NCI-H82 treated with DMSO at 0.1 percent for 48 hours (cell line): ENCODE measurements at regions not wholly inside any gene's neighbourhood (a gene's known extent, or its start where the extent isn't known, plus 50 kb on each side); places are given as distances from the start of the nearest gene placed in this dataset.

Experiments used
- DNase-seq: peaks from one replicate; lab custom pipeline; 2025; ENCODE audit not compliant: unreplicated experiment; lab: John Stamatoyannopoulos, UW

- no peak for DNase-seq
These were observed 140.3 kb upstream of the TCF21 start for GRCh38 chr6:133748628-133749027.

GRCh38 chr6:133749427-133749826, 139.5 kb upstream of the TCF21 start:
- peak; percentile 74 for DNase-seq

DNA sequence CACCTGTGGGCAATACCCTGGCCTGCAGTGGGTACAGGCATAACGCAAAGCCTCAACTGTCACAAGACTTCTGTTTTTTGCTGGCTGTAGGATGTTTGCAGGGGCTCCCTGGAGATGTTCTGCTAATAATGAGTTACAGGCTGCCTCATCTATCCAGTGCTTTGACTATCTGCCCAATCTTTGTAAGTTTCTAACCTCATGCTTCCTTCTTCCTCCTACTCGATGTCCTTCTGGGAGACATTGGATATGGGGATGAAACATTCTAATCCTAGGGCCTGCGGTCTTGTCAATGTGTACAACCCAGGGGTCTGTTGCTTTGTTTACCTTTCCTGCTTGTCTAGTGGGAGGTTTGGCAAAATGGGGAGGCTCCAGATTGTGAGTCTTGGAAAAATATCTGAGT, 136.8 kb upstream of the TCF21 start:
- no peak for DNase-seq

GRCh38 chr6:133753756-133754155, 135.2 kb upstream of the TCF21 start:
- no peak for DNase-seq

DNA sequence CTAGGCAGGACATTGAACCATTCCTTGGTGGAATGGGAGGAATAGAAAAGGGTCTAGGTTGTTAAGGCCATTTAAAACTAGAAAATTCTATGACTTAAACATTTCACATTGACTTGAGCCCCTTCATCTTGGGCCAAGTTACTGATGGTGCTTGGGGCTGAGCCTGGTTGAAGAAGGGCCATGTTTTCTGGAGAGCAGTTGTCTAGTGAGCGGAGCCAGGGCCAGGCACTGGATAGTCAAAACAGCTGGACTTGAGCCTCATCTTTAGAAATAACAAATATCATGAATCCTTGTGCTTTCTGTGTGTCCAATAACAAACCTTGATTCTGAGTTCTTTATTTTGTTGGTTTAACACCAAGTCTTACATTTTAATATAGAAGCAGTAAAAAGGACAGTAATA, 134.6 kb upstream of the TCF21 start:
- no peak for DNase-seq

GRCh38 chr6:133756078-133756695, 132.7 kb upstream of the TCF21 start:
- DNase-seq: no peak

DNA sequence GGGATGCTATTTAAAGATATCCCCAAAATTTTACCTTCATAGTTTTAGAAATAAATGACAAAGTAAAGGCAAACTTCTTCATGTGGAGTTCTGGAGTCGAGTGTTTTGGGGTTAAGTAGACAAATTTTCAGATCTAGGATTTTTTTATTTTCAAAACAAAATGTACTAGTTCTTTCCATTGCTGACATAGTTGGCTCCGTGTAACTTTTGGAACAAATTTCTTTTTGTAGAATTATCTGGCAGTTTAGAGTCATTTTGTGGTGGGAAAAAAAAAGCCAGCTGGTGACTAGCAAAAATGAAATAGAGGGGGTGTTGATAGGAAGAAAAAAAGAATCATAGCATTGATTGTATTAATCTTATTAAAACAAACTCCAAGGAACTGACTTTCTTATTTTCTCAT, 131.6 kb upstream of the TCF21 start:
- DNase-seq: no peak

DNA sequence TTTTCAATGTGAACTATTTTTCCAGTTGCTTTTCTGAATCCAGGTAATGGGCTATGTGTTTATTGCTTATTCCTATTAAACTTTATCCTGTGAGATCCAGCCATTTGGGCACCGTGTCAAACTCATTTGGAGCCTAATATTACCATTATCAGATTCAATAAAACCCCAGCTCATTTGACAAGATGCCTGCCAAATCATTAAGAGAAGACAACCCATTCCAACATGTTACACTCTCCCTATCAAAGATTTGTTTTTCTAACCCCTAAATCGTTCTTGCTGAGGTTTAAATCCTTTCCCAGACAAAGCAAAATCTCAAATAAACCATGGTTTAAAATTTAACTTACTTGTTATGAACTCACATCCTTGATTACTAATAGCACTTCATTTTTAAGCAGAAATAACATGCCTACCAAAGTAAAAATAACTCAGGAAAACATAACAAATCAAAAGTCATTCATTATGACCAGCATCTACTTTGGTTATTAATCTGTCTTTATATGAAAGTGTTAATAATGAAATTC, 130.0 kb upstream of the TCF21 start:
- no peak for DNase-seq

- no peak for DNase-seq
These were observed 129.4 kb upstream of the TCF21 start for GRCh38 chr6:133759524-133759923.

DNA sequence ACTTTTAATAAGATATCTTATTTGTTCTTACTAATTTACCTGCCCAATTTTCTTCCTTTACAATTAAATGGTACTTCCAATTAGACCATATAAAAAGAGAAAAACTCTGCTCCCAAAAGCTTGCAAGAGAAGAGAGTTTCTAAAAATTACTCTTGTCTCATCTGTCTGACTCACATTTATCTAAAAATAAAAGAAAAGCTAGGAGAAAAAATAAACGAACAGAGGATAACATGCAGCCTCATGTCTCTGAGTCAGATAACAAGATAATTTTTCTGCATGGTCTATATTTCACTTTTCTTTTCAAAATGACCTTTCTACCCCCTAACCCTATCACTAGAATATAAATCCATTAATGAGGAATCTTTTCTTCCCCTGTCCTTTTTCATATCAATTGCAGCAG, 127.2 kb upstream of the TCF21 start:
- DNase-seq: no peak

GRCh38 chr6:133764008-133764753, 124.7 kb upstream of the TCF21 start:
- DNase-seq: no peak

- no peak for DNase-seq
These were observed 124.1 kb upstream of the TCF21 start for GRCh38 chr6:133764754-133765208.

DNA sequence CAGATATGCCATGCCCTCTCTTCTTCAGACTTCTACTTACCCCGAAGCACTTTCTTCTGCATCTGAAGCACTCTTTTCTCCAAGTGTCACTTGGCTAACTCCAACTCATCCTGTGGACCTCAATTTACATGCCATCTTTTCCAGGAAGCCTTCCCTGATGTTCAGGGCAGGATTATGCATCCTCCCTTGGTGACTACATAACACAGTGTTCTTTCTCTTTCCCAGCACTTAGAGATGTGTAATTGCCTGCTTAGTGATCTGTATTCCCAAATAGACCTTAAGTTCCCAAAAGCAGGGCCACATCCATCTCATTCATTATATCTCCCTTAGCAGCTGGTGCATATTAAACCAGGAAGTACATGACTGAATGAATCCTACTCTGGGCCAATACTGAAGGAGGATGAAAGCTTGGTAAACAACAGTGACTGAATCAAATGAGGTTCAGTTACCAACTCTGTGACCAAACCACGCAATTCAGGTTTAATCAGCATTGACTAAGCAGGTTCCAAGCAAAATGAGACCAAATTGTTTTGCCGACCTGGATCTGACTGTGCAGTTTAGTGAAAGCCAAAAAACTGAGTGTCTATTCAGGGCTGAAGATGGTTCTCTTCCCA, 121.4 kb upstream of the TCF21 start:
- no peak for DNase-seq

- DNase-seq: no peak
These were observed 120.1 kb upstream of the TCF21 start for GRCh38 chr6:133768656-133769295.

DNA sequence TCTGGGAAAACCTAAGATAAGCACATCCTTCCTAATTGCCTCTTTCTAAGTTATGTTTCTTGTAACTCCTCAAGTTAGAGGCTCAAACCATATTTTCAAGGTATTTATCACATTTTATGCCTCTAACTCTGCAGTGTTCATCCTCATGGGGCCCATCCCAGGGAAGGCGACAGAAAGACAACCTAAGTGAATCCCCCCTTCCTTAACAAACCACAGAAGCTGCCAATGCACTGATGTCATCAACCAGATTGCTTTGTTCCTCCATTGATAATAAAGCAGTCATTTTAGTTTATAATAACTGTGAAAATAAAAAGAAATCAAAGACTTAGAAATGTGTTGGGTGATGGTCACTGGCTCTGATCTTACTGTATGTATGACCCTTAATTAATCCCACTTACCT, 119.5 kb upstream of the TCF21 start:
- DNase-seq: no peak

DNA sequence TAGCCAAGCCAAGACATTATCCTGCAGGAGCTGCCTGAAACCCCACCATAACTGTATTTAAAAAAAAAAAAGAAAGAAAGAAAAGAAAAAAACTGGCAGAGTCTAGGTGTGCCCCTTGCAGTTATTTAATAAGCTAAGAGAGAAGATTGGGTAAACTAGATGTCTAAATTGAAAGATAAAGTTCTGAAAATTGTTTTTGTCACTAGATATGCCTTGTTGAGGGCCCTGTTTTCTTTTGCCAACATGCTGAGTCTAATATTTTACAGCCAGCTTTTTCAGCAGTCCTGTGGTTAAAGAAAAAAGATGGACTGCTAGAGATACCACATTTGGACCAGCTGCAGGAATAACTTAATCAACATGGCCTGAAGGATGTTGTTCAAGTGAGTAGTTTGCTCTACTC, 116.3 kb upstream of the TCF21 start:
- DNase-seq: no peak

DNA sequence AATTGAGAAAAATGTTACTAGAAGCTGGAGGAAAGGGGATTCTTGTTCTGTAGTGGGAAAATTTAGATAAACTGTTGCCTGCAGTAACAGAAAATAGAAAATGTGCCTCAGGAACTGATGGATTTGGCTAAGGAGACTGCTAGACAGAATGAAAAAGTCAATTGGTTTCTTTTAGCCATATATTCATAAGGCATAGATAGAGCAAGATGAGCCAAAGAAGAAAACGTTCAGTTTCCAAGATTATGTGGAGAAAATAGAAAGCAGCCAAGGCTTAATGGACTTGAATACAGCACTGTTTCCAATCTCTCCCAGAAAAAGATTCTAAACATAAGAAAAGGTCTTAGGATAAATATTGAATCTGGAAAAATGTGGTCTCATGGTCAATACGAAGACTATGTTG, 115.1 kb upstream of the TCF21 start:
- DNase-seq: no peak

DNA sequence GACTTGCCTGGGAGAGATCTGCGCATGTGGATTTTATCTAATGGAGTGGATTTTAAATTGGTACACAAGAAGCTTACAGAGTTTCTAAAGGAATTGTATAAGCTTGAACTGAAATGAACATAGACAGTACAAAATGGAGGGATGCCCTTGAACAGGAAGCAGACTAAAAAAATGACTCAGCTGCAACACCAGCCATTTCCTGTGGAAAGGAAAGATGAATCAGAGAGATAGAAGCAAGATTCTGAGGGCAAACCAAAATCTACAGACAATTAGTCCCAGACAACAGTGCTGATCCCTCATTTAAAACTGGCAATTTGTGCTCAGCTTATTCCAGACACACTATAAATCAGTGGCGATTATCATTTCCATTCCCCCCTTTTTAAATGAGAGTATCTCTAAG, 114.6 kb upstream of the TCF21 start:
- DNase-seq: no peak

GRCh38 chr6:133778414-133779130, 110.3 kb upstream of the TCF21 start:
- DNase-seq: no peak

DNA sequence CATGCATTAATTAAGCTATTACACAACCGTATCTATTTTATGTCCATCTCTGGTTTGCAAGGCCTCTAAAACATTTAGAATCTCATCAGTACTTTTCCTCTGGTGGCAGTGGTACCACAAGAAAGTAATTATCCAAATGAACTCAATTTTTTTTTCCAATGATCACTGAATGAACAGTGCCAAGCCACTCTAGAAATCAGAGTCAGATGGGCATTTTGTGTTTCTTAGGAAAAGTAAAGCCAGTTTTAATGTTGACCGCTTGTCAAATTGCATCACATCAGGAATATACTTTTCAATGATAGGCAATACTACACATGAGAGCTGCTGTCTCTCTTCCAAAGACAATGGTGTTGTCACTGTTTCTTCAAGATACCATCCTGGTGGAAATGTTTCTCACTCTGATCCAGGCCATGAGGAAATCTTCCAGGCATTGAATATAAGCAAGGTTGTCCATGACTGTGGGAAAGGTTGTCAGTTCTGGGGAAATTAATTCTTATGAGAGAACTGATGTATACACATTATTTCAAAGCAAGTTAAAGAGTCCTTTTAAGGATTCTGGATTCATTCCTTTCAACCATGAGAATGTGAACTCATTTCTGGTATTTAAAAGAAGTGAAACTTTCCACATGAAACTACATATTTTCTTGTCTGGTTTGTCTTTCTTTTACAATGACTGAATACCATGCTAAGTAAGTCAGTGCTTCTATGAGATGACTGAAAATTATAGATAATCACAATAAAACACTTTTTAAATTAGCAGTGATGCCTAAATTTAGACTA, 108.8 kb upstream of the TCF21 start:
- DNase-seq: no peak
